ENCODE measurements at regions not wholly inside any gene's neighbourhood (a gene's known extent, or its start where the extent isn't known, plus 50 kb on each side); places are given as distances from the start of the nearest gene placed in this dataset.

DNA sequence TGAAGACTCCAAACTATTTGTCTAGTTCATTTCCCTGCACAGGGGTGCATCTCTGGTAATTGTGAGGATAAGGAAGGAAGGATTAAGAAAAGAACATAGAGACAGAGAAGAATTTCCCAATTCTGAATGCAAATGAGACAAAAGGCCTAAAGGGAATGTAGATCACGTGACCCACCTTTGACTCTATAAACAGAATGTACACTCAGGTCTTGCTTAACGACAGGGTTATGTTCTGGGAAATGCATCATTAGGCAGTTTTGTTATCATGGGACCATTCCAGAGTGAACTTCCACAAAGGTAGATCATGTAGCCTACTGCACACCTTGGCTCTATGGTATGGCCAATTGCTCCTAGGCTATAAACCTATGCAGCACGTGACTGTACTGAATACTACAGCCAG is 252.3 kb upstream of the ZP4 start:
- TF ChIP-seq, protein P1, sequence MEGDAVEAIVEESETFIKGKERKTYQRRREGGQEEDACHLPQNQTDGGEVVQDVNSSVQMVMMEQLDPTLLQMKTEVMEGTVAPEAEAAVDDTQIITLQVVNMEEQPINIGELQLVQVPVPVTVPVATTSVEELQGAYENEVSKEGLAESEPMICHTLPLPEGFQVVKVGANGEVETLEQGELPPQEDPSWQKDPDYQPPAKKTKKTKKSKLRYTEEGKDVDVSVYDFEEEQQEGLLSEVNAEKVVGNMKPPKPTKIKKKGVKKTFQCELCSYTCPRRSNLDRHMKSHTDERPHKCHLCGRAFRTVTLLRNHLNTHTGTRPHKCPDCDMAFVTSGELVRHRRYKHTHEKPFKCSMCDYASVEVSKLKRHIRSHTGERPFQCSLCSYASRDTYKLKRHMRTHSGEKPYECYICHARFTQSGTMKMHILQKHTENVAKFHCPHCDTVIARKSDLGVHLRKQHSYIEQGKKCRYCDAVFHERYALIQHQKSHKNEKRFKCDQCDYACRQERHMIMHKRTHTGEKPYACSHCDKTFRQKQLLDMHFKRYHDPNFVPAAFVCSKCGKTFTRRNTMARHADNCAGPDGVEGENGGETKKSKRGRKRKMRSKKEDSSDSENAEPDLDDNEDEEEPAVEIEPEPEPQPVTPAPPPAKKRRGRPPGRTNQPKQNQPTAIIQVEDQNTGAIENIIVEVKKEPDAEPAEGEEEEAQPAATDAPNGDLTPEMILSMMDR (IDR thresholded peaks at IDR 0.05), result no peak
- TF ChIP-seq POLR2A (IDR thresholded peaks at IDR 0.05), result no peak
